ENCODE measurements at regions not wholly inside any gene's neighbourhood (a gene's known extent, or its start where the extent isn't known, plus 50 kb on each side); places are given as distances from the start of the nearest gene placed in this dataset.
"Not testable (repeated sequence)": the region's sequence is repeated elsewhere in the genome, so short reads cannot be mapped to it uniquely, and the experiment has no call there.

DNA sequence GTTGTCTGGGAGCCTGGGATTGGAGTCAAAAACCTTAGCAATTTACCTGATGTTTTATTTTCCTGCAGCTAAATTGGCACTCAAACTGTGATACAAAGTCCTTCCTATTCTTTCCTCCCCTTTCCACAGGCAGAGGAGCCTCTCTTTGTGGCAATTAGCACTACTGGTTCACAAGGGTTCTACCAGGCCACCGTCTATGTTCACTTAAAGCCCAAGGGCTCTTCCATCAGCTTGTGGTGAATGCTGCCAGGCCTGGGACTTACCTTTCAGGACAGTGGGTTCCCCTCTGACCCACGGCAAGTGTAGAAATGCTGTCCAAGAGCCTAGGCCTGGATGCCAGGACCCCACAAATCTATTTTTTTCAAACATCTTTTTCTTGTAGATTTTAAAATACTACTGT, 251.9 kb upstream of the B3GALT2 start:
- H3K4me3 Mint-ChIP-seq, result peak overlapping the region in 3 of 5 donors; percentile 3 to 56 (median 7)
- H3K9me3 Mint-ChIP-seq, result peaks cover 3 to 11% (median 10%) of the 10 kb centered on the region in 6 donors
- no peak for DNase-seq
- peaks cover 0 to 5% (median 2%) of the 10 kb centered on the region in 3 donors for H3K27me3 Mint-ChIP-seq (ENCODE audit: low read depth in 3 of 3)
- peak overlapping the region in 2 of 6 donors; percentile 12 to 72 for H3K27ac Mint-ChIP-seq
- peaks cover 33 to 45% of the 10 kb centered on the region in 2 donors for H3K4me1 Mint-ChIP-seq
- H3K36me3 Mint-ChIP-seq, result peaks cover 7 to 17% (median 12%) of the 10 kb centered on the region in 3 donors

DNA sequence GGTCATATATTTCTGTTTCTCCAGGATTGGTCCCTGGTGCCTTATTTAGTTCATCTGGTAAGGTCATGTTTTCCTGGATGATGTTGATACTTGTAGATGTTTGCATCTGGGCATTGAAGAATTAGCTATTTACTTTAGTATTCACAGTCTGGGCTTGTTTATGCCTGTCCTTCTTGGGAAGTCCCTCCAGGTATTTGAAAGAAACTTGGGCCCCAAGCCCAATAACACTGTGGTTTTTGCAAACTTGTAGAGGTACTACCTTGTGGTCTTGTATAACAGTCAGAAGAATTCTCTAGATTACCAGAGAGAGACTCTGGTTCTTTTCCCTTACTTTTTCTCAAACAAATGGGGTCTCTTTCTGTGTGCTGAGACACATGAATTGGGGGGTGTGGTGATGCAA, 251.4 kb upstream of the B3GALT2 start:
- Mint-ChIP-seq H3K27ac (peak overlapping the region in 4 of 6 donors; percentile 12 to 72 (median 41)), H3K9me3 (peaks cover 4 to 15% (median 12%) of the 10 kb centered on the region in 6 donors), H3K4me3 (peak overlapping the region in 2 of 5 donors; percentile 23 to 34), H3K36me3 (peaks cover 7 to 19% (median 14%) of the 10 kb centered on the region in 3 donors), H3K4me1 (peaks cover 33 to 45% of the 10 kb centered on the region in 2 donors), H3K27me3 (ENCODE audit: low read depth in 3 of 3) (peaks cover 0 to 5% (median 2%) of the 10 kb centered on the region in 3 donors)
- DNase-seq, result peak in 2 of 3 donors; percentile 8 to 20

DNA sequence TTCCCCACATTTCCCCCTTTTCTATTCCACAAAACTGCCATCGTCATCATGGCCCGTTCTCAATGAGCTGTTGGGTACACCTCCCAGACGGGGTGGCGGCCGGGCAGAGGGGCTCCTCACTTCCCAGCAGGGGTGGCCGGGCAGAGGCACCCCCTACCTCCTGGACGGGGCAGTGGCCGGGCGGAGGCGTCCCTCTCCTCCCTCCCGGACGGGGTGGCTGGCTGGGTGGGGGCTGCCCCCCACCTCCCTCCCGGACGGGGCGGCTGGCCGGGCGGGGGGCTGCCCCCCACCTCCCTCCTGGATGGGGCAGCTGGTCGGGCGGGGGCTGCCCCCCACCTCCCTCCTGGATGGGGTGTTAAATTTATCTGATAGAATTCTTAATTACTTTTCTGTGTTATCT, 250.9 kb upstream of the B3GALT2 start:
- Mint-ChIP-seq H3K36me3 (peaks cover 7 to 19% (median 14%) of the 10 kb centered on the region in 3 donors), H3K4me1 (peaks cover 33 to 45% of the 10 kb centered on the region in 2 donors), H3K9me3 (peaks cover 4 to 16% (median 12%) of the 10 kb centered on the region in 6 donors)
- DNase-seq; H3K27ac Mint-ChIP-seq; H3K4me3 Mint-ChIP-seq; H3K27me3 Mint-ChIP-seq (ENCODE audit: low read depth in 3 of 3): not testable (repeated sequence)

GRCh38 chr1:193435781-193436180, 249.4 kb upstream of the B3GALT2 start:
- Mint-ChIP-seq H3K9me3 (peaks cover 6 to 22% (median 12%) of the 10 kb centered on the region in 6 donors), H3K27me3 (ENCODE audit: low read depth in 3 of 3) (peaks cover 0 to 5% (median 2%) of the 10 kb centered on the region in 3 donors), H3K4me3 (no peak overlapping the region), H3K4me1 (peaks cover 33 to 45% of the 10 kb centered on the region in 2 donors), H3K27ac (peak overlapping the region in 1 of 6 donors; percentile 45), H3K36me3 (peaks cover 7 to 14% (median 12%) of the 10 kb centered on the region in 3 donors)
- DNase-seq, result no peak

GRCh38 chr1:193434319-193434718, 247.9 kb upstream of the B3GALT2 start:
- Mint-ChIP-seq H3K4me1 (peaks cover 28 to 32% of the 10 kb centered on the region in 2 donors), H3K36me3 (peaks cover 7 to 12% (median 9%) of the 10 kb centered on the region in 3 donors), H3K27me3 (ENCODE audit: low read depth in 3 of 3) (peaks cover 0 to 5% (median 0%) of the 10 kb centered on the region in 3 donors), H3K4me3 (no peak overlapping the region), H3K9me3 (peaks cover 6 to 22% (median 12%) of the 10 kb centered on the region in 6 donors), H3K27ac (no peak overlapping the region)
- DNase-seq, result no peak

GRCh38 chr1:193433599-193433998, 247.2 kb upstream of the B3GALT2 start:
- Mint-ChIP-seq H3K9me3 (peaks cover 6 to 22% (median 12%) of the 10 kb centered on the region in 6 donors), H3K4me1 (peaks cover 21 to 25% of the 10 kb centered on the region in 2 donors), H3K27me3 (ENCODE audit: low read depth in 3 of 3) (peaks cover 0 to 5% (median 0%) of the 10 kb centered on the region in 3 donors), H3K4me3 (no peak overlapping the region), H3K27ac (no peak overlapping the region), H3K36me3 (peaks cover 7 to 12% (median 9%) of the 10 kb centered on the region in 3 donors)
- DNase-seq, result no peak

DNA sequence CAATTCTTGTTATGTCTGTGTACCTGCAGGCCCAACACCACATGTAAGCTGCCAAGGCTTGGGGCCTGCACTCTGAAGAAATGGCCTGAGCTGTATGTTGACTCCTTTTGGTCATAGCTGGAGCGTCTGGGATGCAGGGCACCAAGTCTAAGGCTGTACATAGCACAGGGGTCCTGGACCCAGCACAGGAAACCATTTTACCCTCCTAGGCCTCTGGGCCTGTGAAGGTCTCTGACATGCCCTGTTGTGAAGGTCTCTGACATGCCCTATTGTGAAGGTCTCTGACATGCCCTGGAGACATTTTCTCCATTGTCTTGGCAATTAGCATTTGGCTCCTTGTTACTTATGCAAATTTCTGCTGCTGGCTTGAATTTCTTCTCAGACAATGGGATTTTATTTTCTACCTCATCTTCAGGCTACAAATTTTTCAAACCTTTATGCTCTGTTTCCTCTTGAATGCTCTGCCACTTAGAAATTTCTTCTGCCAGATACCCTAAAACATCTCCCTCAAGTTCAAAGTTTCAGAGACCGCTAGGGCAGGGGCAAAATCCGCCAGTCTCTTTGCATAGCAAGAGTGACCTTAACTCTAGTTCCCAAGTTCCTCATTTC, 246.7 kb upstream of the B3GALT2 start:
- no peak for DNase-seq
- Mint-ChIP-seq H3K27ac (no peak overlapping the region), H3K4me3 (no peak overlapping the region), H3K27me3 (ENCODE audit: low read depth in 3 of 3) (peaks cover 0 to 5% (median 0%) of the 10 kb centered on the region in 3 donors), H3K9me3 (peaks cover 6 to 22% (median 12%) of the 10 kb centered on the region in 6 donors), H3K36me3 (peaks cover 7 to 12% (median 9%) of the 10 kb centered on the region in 3 donors), H3K4me1 (peaks cover 16 to 20% of the 10 kb centered on the region in 2 donors)

- Mint-ChIP-seq H3K9me3 (peaks cover 6 to 22% (median 12%) of the 10 kb centered on the region in 6 donors), H3K4me3 (no peak overlapping the region), H3K4me1 (peaks cover 11% of the 10 kb centered on the region in 2 donors), H3K36me3 (peaks cover 7 to 12% (median 9%) of the 10 kb centered on the region in 3 donors), H3K27ac (no peak overlapping the region), H3K27me3 (ENCODE audit: low read depth in 3 of 3) (peaks cover 0 to 5% (median 0%) of the 10 kb centered on the region in 3 donors)
- no peak for DNase-seq
Measured at GRCh38 chr1:193431265-193431977, 245.0 kb upstream of the B3GALT2 start.

DNA sequence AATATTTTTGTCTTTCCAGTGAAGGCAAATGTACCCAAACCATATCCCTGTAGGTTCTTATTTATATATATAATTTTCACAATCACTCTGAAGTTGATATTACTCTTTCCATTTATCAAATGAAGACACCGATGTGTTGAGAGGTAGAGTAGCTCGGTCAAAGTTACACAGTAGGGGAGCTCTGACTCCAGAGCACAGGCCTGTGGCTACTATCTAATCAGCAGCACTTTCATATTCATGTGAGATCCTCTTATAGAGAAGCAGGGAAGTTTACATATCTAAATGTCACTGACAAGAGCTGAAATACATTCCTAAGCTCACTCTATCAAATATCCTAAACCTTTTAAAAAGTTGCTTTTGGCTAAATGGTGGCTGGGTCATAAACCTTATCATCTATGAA, 241.1 kb upstream of the B3GALT2 start:
- no peak overlapping the region for H3K27ac Mint-ChIP-seq
- H3K4me3 Mint-ChIP-seq, result no peak overlapping the region
- H3K36me3 Mint-ChIP-seq, result no peaks in the 10 kb centered on the region
- peaks cover 0 to 3% of the 10 kb centered on the region in 2 donors for H3K4me1 Mint-ChIP-seq
- no peaks in the 10 kb centered on the region for H3K27me3 Mint-ChIP-seq (ENCODE audit: low read depth in 3 of 3)
- H3K9me3 Mint-ChIP-seq, result peaks cover 0 to 7% (median 0%) of the 10 kb centered on the region in 6 donors
- no peak for DNase-seq

- H3K27ac Mint-ChIP-seq, result no peak overlapping the region
- H3K4me3 Mint-ChIP-seq, result no peak overlapping the region
Measured at GRCh38 chr1:193426061-193426460, 239.6 kb upstream of the B3GALT2 start.

GRCh38 chr1:193421487-193421886, 235.1 kb upstream of the B3GALT2 start:
- peak overlapping the region in 1 of 6 donors; percentile 57 for H3K27ac Mint-ChIP-seq
- H3K36me3 Mint-ChIP-seq, result no peaks in the 10 kb centered on the region
- H3K4me1 Mint-ChIP-seq, result peaks cover 16 to 21% of the 10 kb centered on the region in 2 donors
- H3K9me3 Mint-ChIP-seq, result no peaks in the 10 kb centered on the region
- no peak for DNase-seq
- no peaks in the 10 kb centered on the region for H3K27me3 Mint-ChIP-seq (ENCODE audit: low read depth in 3 of 3)
- H3K4me3 Mint-ChIP-seq, result no peak overlapping the region

More at GRCh38 chr1:193426061-193426460, 239.6 kb upstream of the B3GALT2 start:
- Mint-ChIP-seq H3K4me1 (peaks cover 0 to 3% of the 10 kb centered on the region in 2 donors), H3K27me3 (ENCODE audit: low read depth in 3 of 3) (no peaks in the 10 kb centered on the region), H3K36me3 (no peaks in the 10 kb centered on the region), H3K9me3 (no peaks in the 10 kb centered on the region)
- no peak for DNase-seq

DNA sequence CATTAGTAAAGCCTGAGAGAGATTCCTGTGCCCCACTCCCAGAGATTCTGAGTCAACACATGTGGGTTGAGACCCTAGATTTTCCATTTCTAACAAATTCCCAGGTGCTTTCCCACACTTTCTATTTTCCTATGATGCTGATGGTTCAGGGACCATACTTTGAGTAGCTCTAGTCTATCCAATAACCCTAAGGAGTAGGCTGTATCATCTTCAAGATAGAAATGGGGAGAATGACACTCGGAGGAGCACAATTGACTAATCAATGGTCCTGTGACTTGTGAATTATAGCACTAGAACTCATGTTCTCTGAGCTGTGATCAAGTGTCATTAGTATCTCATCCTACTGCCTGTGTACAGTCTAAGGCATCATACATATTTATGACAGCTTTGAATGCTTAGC, 232.9 kb upstream of the B3GALT2 start:
- Mint-ChIP-seq H3K36me3 (no peaks in the 10 kb centered on the region), H3K9me3 (no peaks in the 10 kb centered on the region), H3K27me3 (ENCODE audit: low read depth in 3 of 3) (no peaks in the 10 kb centered on the region), H3K27ac (peak overlapping the region in 2 of 6 donors; percentile 71 to 87), H3K4me3 (peak overlapping the region in 3 of 5 donors; percentile 27 to 87 (median 81)), H3K4me1 (peaks cover 16 to 21% of the 10 kb centered on the region in 2 donors)
- no peak for DNase-seq

- peak overlapping the region; percentile 74 to 87 (median 81) for H3K4me3 Mint-ChIP-seq
- no peaks in the 10 kb centered on the region for H3K27me3 Mint-ChIP-seq (ENCODE audit: low read depth in 3 of 3)
- DNase-seq, result no peak
- H3K4me1 Mint-ChIP-seq, result peaks cover 16 to 21% of the 10 kb centered on the region in 2 donors
- H3K36me3 Mint-ChIP-seq, result no peaks in the 10 kb centered on the region
- peak overlapping the region; percentile 57 to 87 (median 74) for H3K27ac Mint-ChIP-seq
- H3K9me3 Mint-ChIP-seq, result no peaks in the 10 kb centered on the region
Measured at GRCh38 chr1:193418745-193419058, 232.3 kb upstream of the B3GALT2 start.
